ENCODE measurements at regions not wholly inside any gene's neighbourhood (a gene's known extent, or its start where the extent isn't known, plus 50 kb on each side); places are given as distances from the start of the nearest gene placed in this dataset.

DNA sequence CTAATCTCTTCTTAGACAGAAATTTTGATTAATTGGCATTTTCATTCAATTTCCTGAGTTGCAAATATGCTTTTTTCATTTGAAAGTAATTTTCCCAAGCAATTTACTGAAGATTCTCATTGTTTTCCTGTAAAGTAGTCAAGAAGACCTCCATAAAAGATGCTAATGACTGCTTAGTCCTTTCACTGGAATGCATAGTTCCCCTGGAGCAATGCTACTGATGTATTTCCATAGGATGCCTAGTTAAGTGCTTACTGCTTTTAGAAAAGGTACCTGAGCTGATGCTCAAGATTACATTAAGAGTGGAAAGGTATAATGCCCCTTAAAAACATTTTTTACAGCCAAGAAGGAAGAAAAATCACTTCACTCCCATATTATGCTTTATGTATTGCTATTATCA is 109.2 kb upstream of the EMB start:
- Histone ChIP-seq H3K4me2 (ENCODE audit: insufficient read depth in 1 of 2, low read depth in 2 of 2, low read length in 2 of 2) (no peak overlapping the region), H4K91ac (replicated peaks; ENCODE audit: insufficient read length, low read length) (no peak overlapping the region), H4K5ac (ENCODE audit: insufficient read length, low read depth, low read length) (no peak overlapping the region), H3K18ac (ENCODE audit: extremely low read depth, low read length) (no peak overlapping the region), H3K4me1 (replicated peaks in 1 of 4; ENCODE audit: control insufficient read depth in 3 of 4, insufficient read depth in 4 of 4, low read length in 3 of 4) (peaks cover 0 to 7% (median 3%) of the 10 kb centered on the region in 4 experiments; a peak in 2 of 7 replicates), H3K9me3 (ENCODE audit: insufficient read depth in 2 of 2, low read depth in 1 of 2, low read length in 1 of 2) (no peaks in the 10 kb centered on the region), H3K27ac (ENCODE audit: low read depth, low read length) (no peak overlapping the region), H3K4me3 (ENCODE audit: extremely low read depth in 1 of 4, insufficient read depth in 2 of 4, low read depth in 3 of 4, low read length in 4 of 4) (no peak overlapping the region), H3K9ac (replicated peaks in 1 of 4; ENCODE audit: extremely low read depth in 1 of 4, low read depth in 3 of 4, low read length in 3 of 4) (no peak overlapping the region), H2AK5ac (ENCODE audit: low read depth, low read length) (no peak overlapping the region), H3K4ac (replicated peaks; ENCODE audit: insufficient read length, low read depth, low read length) (no peak overlapping the region), H3K14ac (ENCODE audit: insufficient read length) (no peak overlapping the region), H3K27me3 (replicated peaks in 1 of 4; ENCODE audit: control insufficient read depth in 3 of 4, extremely low read depth in 1 of 4, insufficient read depth in 3 of 4, low read length in 3 of 4) (no peaks in the 10 kb centered on the region), H2BK20ac (ENCODE audit: low read length) (no peak overlapping the region), H3K23ac (ENCODE audit: insufficient read length) (no peak overlapping the region), H2AFZ (ENCODE audit: low read length) (no peak overlapping the region), H4K8ac (ENCODE audit: extremely low read depth, insufficient read depth, low read length) (no peak overlapping the region), H2BK15ac (ENCODE audit: low read length) (no peak overlapping the region), H2BK120ac (replicated peaks; ENCODE audit: low read depth, low read length) (no peak overlapping the region), H3K23me2 (ENCODE audit: low read depth, low read length) (no peaks in the 10 kb centered on the region), H2BK5ac (ENCODE audit: low read depth, low read length) (no peak overlapping the region), H3K79me2 (ENCODE audit: control insufficient read depth in 1 of 2, insufficient read depth in 2 of 2, low read length in 2 of 2) (no peaks in the 10 kb centered on the region), H4K20me1 (replicated peaks in 1 of 2; ENCODE audit: control insufficient read depth in 1 of 2, insufficient read depth in 2 of 2, low read length in 2 of 2) (no peaks in the 10 kb centered on the region), H3K79me1 (ENCODE audit: low read depth, low read length) (no peaks in the 10 kb centered on the region), H2BK12ac (ENCODE audit: low read depth, low read length) (no peak overlapping the region), H3K56ac (replicated peaks; ENCODE audit: insufficient read length, low read depth, low read length) (no peak overlapping the region), H3K36me3 (ENCODE audit: control insufficient read depth in 2 of 4, insufficient read depth in 4 of 4, low read length in 3 of 4) (no peaks in the 10 kb centered on the region)
- TF ChIP-seq, protein P1, sequence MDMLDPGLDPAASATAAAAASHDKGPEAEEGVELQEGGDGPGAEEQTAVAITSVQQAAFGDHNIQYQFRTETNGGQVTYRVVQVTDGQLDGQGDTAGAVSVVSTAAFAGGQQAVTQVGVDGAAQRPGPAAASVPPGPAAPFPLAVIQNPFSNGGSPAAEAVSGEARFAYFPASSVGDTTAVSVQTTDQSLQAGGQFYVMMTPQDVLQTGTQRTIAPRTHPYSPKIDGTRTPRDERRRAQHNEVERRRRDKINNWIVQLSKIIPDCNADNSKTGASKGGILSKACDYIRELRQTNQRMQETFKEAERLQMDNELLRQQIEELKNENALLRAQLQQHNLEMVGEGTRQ (IDR thresholded peaks at IDR 0.05; ENCODE audit: low read length): no peak
- TF ChIP-seq KDM5A (IDR thresholded peaks at IDR 0.05; ENCODE audit: low read length): no peak
- no peak for TF ChIP-seq CREB1 (IDR thresholded peaks at IDR 0.05)
- TF ChIP-seq NANOG (IDR thresholded peaks at IDR 0.05; ENCODE audit: insufficient read depth, low read depth, low read length, poor library complexity, severe bottlenecking): no peak
- no peak for TF ChIP-seq POLR2A (IDR thresholded peaks at IDR 0.05; ENCODE audit: control extremely low read depth in 1 of 2, low read depth in 2 of 2, low read length in 2 of 2)
- no peak for TF ChIP-seq SIX5 (IDR thresholded peaks at IDR 0.05; ENCODE audit: low read depth, low read length)
- TF ChIP-seq TBP (IDR thresholded peaks at IDR 0.05; ENCODE audit: low read depth, low read length): no peak
- ChIA-PET CTCF (ENCODE audit: partially characterized antibody) (no interaction called here), POLR2A (ENCODE audit: partially characterized antibody) (no interaction called here)
- DNase-seq (ENCODE audit: low read depth in 1 of 2, low spot score in 2 of 2) (no peak), FAIRE-seq (no peak)
